Esophagus muscularis mucosa (tissue), 4 donors: ENCODE measurements at regions not wholly inside any gene's neighbourhood (a gene's known extent, or its start where the extent isn't known, plus 50 kb on each side); places are given as distances from the start of the nearest gene placed in this dataset.

Source experiments
- DNase-seq: peaks from one replicate; pipeline ENCODE4 v3.0.0-alpha.2; 2017; ENCODE audit errors: extremely low spot score
- H3K27ac ChIP-seq, 4 donors: fragments of 200-600 bp; sonication (generic); replicated peaks in 1 of 4; 1 replicate in 3 of 4; 2 replicates in 1 of 4; pipeline ENCODE4 v1.5.1; 2016 to 2019; ENCODE audit warnings: mild to moderate bottlenecking in 1 of 4
- H3K27me3 ChIP-seq, 4 donors: fragments of 200-600 bp; sonication (generic); one replicate each; pipeline versions ENCODE4 v1.5.1 to v1.6.0; 2016 to 2019
- H3K36me3 ChIP-seq, 4 donors: fragments of 200-600 bp; sonication (generic); one replicate each; pipeline ENCODE4 v1.5.1; 2016 to 2019
- H3K4me1 ChIP-seq, 4 donors: fragments of 200-600 bp; sonication (generic); one replicate each; pipeline ENCODE4 v1.5.1; 2016 to 2019
- H3K4me3 ChIP-seq, 4 donors: fragments of 200-600 bp; sonication (generic); 1 replicate in 2 of 4; 2 replicates in 2 of 4; pipeline ENCODE4 v1.5.1; 2016 to 2019; ENCODE audit warnings: mild to moderate bottlenecking in 4 of 4, moderate library complexity in 1 of 4
- H3K9me3 ChIP-seq, 4 donors: fragments of 200-600 bp; sonication (generic); 1 replicate in 3 of 4; 2 replicates in 1 of 4; pipeline ENCODE4 v1.5.1; 2016 to 2019
- EP300 ChIP-seq: sonication (generic); formaldehyde crosslinking; IDR thresholded peaks from one replicate; pipeline ENCODE4 v1.6.1; 2017; ENCODE audit warnings: antibody characterized with exemption
- POLR2A ChIP-seq: fragments of 450-650 bp; IDR thresholded peaks from one replicate; pipeline ENCODE4 v1.6.1; 2017; ENCODE audit warnings: antibody characterized with exemption, moderate library complexity, mild to moderate bottlenecking, low read depth
- POLR2AphosphoS5 ChIP-seq, 2 donors: sonication (generic); formaldehyde crosslinking; IDR thresholded peaks; one replicate each; pipeline ENCODE4 v1.6.1; 2017; ENCODE audit warnings: antibody characterized with exemption in 2 of 2
- WGBS: methylation state at CpG from one replicate; pipeline ENCODE4 v1.1.5; 2018; 5-methylcytosine and 5-hydroxymethylcytosine counted together
- intact Hi-C: fragments of 100-400 bp; cut with DNase I; formaldehyde crosslinking; loops from one replicate; pipeline ENCODE4 v1.15.1; 2023
- TF ChIP-seq, protein P1 (sequence below), 3 experiments: fragments of 200-600 bp in 2 of 3; fragments of 450-650 bp in 1 of 3; sonication (generic) in 2 of 3; IDR thresholded peaks; one replicate each; pipeline ENCODE4 v1.5.1; 2017 to 2019; ENCODE audit warnings: antibody characterized with exemption in 3 of 3, mild to moderate bottlenecking in 2 of 3, moderate library complexity in 1 of 3

DNA sequence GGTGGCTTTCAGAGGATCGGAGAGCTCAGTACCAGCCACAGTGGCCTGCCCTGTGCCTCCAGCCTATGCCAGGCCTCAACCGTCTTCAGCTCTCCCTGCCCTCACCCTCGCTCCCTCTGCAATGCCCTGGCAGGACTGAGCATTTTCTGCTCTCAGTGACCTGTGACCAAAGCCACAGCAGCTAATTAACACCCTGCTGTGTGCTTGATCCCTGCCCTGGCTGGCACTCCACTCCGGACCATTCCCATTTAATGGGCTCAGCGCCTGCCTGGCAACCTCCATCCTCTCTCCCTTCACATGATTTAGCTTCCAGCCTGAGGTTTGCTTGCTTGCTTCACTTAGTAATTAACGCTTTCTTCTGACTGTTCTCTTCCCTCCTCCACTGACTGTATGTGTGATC is 287.5 kb downstream of the LRFN2 start:
- Histone ChIP-seq H3K27ac (no peak overlapping the region), H3K9me3 (peaks cover 0 to 5% (median 1%) of the 10 kb centered on the region in 4 donors), H3K4me3 (no peak overlapping the region), H3K36me3 (no peaks in the 10 kb centered on the region), H3K4me1 (no peaks in the 10 kb centered on the region), H3K27me3 (peaks cover 0 to 19% (median 0%) of the 10 kb centered on the region in 4 donors)
- DNase-seq: no peak
- intact Hi-C loops: no loop called here
- 93% methylated on average over 6 of the region's 6 CpGs for WGBS
- no peak for TF ChIP-seq POLR2AphosphoS5 (IDR thresholded peaks at IDR 0.05)
- no peak for TF ChIP-seq POLR2A
- TF ChIP-seq EP300: no peak
- TF ChIP-seq, protein P1, sequence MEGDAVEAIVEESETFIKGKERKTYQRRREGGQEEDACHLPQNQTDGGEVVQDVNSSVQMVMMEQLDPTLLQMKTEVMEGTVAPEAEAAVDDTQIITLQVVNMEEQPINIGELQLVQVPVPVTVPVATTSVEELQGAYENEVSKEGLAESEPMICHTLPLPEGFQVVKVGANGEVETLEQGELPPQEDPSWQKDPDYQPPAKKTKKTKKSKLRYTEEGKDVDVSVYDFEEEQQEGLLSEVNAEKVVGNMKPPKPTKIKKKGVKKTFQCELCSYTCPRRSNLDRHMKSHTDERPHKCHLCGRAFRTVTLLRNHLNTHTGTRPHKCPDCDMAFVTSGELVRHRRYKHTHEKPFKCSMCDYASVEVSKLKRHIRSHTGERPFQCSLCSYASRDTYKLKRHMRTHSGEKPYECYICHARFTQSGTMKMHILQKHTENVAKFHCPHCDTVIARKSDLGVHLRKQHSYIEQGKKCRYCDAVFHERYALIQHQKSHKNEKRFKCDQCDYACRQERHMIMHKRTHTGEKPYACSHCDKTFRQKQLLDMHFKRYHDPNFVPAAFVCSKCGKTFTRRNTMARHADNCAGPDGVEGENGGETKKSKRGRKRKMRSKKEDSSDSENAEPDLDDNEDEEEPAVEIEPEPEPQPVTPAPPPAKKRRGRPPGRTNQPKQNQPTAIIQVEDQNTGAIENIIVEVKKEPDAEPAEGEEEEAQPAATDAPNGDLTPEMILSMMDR (IDR thresholded peaks at IDR 0.05): no peak

DNA sequence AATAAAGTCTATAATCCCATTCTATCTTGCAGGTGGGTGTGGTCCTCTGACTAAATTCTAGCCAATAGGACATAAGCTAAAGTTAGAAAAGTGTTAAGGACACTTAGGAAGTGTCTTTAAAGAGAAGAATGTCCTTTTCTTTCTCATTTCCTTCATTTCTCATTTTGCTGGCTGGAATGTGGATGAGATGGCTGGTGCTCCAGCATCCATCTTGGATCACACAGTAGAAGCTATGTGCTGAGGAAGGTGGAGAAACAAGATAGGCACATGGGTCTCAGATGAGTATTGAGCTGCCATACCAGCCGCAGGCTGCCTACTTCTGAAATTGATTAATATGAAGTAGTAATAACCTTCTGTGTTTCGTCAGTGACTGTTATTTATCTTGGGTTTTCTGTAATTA is 289.0 kb downstream of the LRFN2 start:
- Histone ChIP-seq H3K4me1 (no peaks in the 10 kb centered on the region), H3K27me3 (peaks cover 0 to 26% (median 0%) of the 10 kb centered on the region in 4 donors), H3K36me3 (no peaks in the 10 kb centered on the region), H3K27ac (no peak overlapping the region), H3K9me3 (peaks cover 0 to 5% (median 1%) of the 10 kb centered on the region in 4 donors), H3K4me3 (no peak overlapping the region)
- TF ChIP-seq, protein P1 (IDR thresholded peaks at IDR 0.05): no peak
- TF ChIP-seq POLR2AphosphoS5 (IDR thresholded peaks at IDR 0.05) (no peak), EP300 (no peak), POLR2A (no peak)
- intact Hi-C loops: no loop called here
- WGBS: 98% methylated on average over 2 of the region's 2 CpGs
- no peak for DNase-seq

- H3K9me3 ChIP-seq: peaks cover 0 to 5% (median 1%) of the 10 kb centered on the region in 4 donors
- intact Hi-C loops: no loop called here
- peaks cover 0 to 23% (median 0%) of the 10 kb centered on the region in 4 donors for H3K27me3 ChIP-seq
- WGBS: 76% methylated on average over 2 of the region's 2 CpGs
- H3K36me3 ChIP-seq: no peaks in the 10 kb centered on the region
- no peak for DNase-seq
- TF ChIP-seq POLR2AphosphoS5 (IDR thresholded peaks at IDR 0.05) (no peak), POLR2A (no peak), EP300 (no peak)
- TF ChIP-seq, protein P1 (IDR thresholded peaks at IDR 0.05): no peak
- no peaks in the 10 kb centered on the region for H3K4me1 ChIP-seq
- no peak overlapping the region for H3K4me3 ChIP-seq
- H3K27ac ChIP-seq: no peak overlapping the region
These were observed 291.8 kb downstream of the LRFN2 start for GRCh38 chr6:40295251-40295950.

DNA sequence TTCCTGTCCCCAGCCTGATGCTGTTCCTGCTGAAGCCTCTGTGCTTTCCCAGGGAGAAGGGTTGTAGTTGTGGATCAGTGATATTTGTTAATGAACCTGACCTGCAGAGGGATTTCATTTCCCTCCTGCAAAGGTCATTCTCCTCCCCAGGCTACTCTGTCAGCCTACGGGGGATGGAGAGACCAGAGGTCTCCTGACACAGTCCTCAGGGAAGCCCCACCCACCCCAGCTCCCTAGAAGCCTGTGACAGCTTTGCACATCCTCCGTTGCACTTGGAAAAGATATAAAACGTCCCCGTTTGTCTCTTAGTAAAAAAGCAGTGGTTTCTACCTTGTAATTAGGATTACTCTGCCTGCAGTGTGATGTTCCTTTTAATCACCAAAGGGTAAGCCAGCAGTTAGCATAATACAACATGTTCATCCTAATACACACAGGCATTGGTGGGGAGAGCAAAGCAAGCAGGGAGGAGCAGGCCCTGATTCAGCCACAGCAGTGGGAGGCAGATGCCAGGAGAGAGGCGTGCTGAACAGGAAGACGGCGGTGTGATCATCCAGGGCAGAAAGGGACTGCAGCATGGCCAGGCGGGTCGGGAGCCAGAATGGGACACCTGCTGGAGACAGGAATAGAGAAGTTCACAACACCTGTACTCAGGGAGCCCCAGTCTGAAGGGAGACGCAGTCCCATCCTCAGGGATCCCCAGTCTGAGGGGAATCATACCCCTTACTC is 293.5 kb downstream of the LRFN2 start:
- Histone ChIP-seq H3K36me3 (no peaks in the 10 kb centered on the region), H3K27ac (no peak overlapping the region), H3K9me3 (peaks cover 0 to 5% (median 1%) of the 10 kb centered on the region in 4 donors), H3K4me3 (no peak overlapping the region), H3K4me1 (no peaks in the 10 kb centered on the region), H3K27me3 (peaks cover 0 to 12% (median 0%) of the 10 kb centered on the region in 4 donors)
- no peak for DNase-seq
- no peak for TF ChIP-seq EP300
- intact Hi-C loops: no loop called here
- WGBS: 51% methylated on average over 9 of the region's 10 CpGs

GRCh38 chr6:40293060-40293459 is 294.1 kb downstream of the LRFN2 start:
- intact Hi-C loops: no loop called here
- Histone ChIP-seq H3K9me3 (peaks cover 0 to under 1% (median 0%) of the 10 kb centered on the region in 4 donors), H3K4me1 (no peaks in the 10 kb centered on the region), H3K36me3 (no peaks in the 10 kb centered on the region), H3K27ac (no peak overlapping the region), H3K4me3 (no peak overlapping the region), H3K27me3 (peaks cover 0 to 12% (median 0%) of the 10 kb centered on the region in 4 donors)
- TF ChIP-seq EP300 (no peak), POLR2AphosphoS5 (IDR thresholded peaks at IDR 0.05) (no peak)
- DNase-seq: no peak
- WGBS: 71% methylated on average over 1 of the region's 1 CpG
